A673 (cell line): ENCODE measurements at regions not wholly inside any gene's neighbourhood (a gene's known extent, or its start where the extent isn't known, plus 50 kb on each side); places are given as distances from the start of the nearest gene placed in this dataset.

Experiments
- EZH2 ChIP-seq: fragments of 200-600 bp; sonication (generic); IDR thresholded peaks from 2 replicates; pipeline ENCODE4 v1.6.1; 2017; ENCODE audit warnings: borderline replicate concordance, low read depth, mild to moderate bottlenecking, mixed read lengths, antibody characterized with exemption, low read length; ENCODE audit not compliant: poor library complexity, severe bottlenecking
- TF ChIP-seq, protein P1 (sequence below): fragments of 300-800, 200-600 bp; sonication (generic); conservative IDR thresholded peaks from 2 replicates; pipeline ENCODE4 v1.5.1; 2017; ENCODE audit warnings: low read depth, mild to moderate bottlenecking, antibody characterized with exemption, low read length, moderate library complexity, mixed read lengths

DNA sequence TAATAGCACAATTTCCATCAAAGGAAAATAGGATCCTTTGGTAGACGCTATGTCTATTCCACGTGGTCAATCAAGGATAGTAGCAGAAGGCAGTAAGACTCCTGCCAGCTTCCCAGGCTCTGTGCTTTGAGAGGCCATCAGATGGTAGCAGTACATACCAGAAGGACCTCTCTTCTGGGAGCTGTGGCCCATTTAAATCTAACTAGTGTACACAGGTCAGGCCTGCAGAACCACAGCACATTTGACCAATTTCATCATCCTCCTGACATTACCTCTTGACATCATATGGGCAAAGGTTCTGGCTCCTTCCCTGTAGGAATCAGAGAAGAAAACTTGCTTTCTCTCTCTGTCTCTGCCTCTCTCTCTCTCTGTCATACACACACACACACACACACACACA, 229.6 kb upstream of the HTR2A start:
- TF ChIP-seq, protein P1, sequence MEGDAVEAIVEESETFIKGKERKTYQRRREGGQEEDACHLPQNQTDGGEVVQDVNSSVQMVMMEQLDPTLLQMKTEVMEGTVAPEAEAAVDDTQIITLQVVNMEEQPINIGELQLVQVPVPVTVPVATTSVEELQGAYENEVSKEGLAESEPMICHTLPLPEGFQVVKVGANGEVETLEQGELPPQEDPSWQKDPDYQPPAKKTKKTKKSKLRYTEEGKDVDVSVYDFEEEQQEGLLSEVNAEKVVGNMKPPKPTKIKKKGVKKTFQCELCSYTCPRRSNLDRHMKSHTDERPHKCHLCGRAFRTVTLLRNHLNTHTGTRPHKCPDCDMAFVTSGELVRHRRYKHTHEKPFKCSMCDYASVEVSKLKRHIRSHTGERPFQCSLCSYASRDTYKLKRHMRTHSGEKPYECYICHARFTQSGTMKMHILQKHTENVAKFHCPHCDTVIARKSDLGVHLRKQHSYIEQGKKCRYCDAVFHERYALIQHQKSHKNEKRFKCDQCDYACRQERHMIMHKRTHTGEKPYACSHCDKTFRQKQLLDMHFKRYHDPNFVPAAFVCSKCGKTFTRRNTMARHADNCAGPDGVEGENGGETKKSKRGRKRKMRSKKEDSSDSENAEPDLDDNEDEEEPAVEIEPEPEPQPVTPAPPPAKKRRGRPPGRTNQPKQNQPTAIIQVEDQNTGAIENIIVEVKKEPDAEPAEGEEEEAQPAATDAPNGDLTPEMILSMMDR: no peak
- no peak for TF ChIP-seq EZH2
